OCI-LY7 (cell line): ENCODE measurements at regions not wholly inside any gene's neighbourhood (a gene's known extent, or its start where the extent isn't known, plus 50 kb on each side); places are given as distances from the start of the nearest gene placed in this dataset.

Experiments used
- BruUV-seq: library from RNA; stranded (reverse); fragments of 400-500 nt; replicated peaks from 2 replicates; lab custom pipeline; 2021; lab: Mats Ljungman, UMichigan
- CTCF ChIA-PET: fragments of 300-600 bp; sonication (Branson Sonifier 250); formaldehyde crosslinking; loops from one replicate; lab custom pipeline; 2022; ENCODE audit warnings: antibody characterized with exemption; ENCODE audit not compliant: unreplicated experiment; lab: Charles Lee
- POLR2A ChIA-PET: fragments of 300-600 bp; sonication (Branson Sonifier 250); formaldehyde crosslinking; loops from one replicate; lab custom pipeline; 2022; ENCODE audit warnings: antibody characterized with exemption; lab: Charles Lee
- DNase-seq: peaks from one replicate; pipeline ENCODE4 v3.0.0-alpha.2; 2015; ENCODE audit warnings: low spot score
- H2AFZ ChIP-seq: fragments of 200-600 bp; sonication (generic), shearing (Covaris generic); 2 replicates; pipeline ENCODE4 v1.6.1; 2014; ENCODE audit warnings: mild to moderate bottlenecking, antibody characterized with exemption, low read length, moderate library complexity
- H3K27ac ChIP-seq: fragments of 200-600 bp; sonication (generic); 2 replicates; pipeline ENCODE4 v1.5.1; 2014; ENCODE audit warnings: mixed run types, low read depth, mild to moderate bottlenecking, moderate library complexity, low read length, inconsistent platforms; ENCODE audit not compliant: poor library complexity, severe bottlenecking
- H3K36me3 ChIP-seq: fragments of 200-600 bp; sonication (generic); 2 replicates; pipeline ENCODE4 v1.6.1; 2014; ENCODE audit warnings: mild to moderate bottlenecking, antibody characterized with exemption, low read length, moderate library complexity, mixed read lengths; ENCODE audit not compliant: insufficient read depth
- H3K4me1 ChIP-seq: fragments of 200-600 bp; sonication (generic); 2 replicates; pipeline ENCODE4 v1.5.1; 2014; ENCODE audit warnings: mild to moderate bottlenecking, low read length; ENCODE audit not compliant: insufficient read depth, poor library complexity, severe bottlenecking
- H3K4me2 ChIP-seq: fragments of 200-600 bp; sonication (generic); 2 replicates; pipeline ENCODE4 v1.6.1; 2014; ENCODE audit warnings: mild to moderate bottlenecking, low read length
- H3K4me3 ChIP-seq: fragments of 200-600 bp; sonication (generic); 2 replicates; pipeline ENCODE4 v1.5.1; 2014; ENCODE audit warnings: mild to moderate bottlenecking, low read depth, low read length; ENCODE audit not compliant: poor library complexity, severe bottlenecking
- H3K79me2 ChIP-seq: fragments of 200-600 bp; sonication (generic); 2 replicates; pipeline ENCODE4 v1.6.1; 2016; ENCODE audit warnings: low read depth, mild to moderate bottlenecking, low read length, moderate library complexity, mixed read lengths; ENCODE audit not compliant: insufficient read depth
- H3K9me2 ChIP-seq: fragments of 200-600 bp; sonication (generic); 2 replicates; pipeline ENCODE4 v1.6.1; 2016; ENCODE audit warnings: mild to moderate bottlenecking, low read length, mixed read lengths; ENCODE audit not compliant: insufficient read depth
- H3K9me3 ChIP-seq: fragments of 200-600 bp; sonication (generic); 2 replicates; pipeline ENCODE4 v1.6.1; 2014; ENCODE audit warnings: mild to moderate bottlenecking, mixed run types, low read length, mixed read lengths
- H4K20me1 ChIP-seq: fragments of 200-600 bp; sonication (generic); 2 replicates; pipeline ENCODE4 v1.6.1; 2014; ENCODE audit warnings: mild to moderate bottlenecking, antibody characterized with exemption, low read length, moderate library complexity, mixed read lengths; ENCODE audit not compliant: insufficient read depth
- EZH2phosphoT487 ChIP-seq: fragments of 200-600 bp; sonication (generic); IDR thresholded peaks from 2 replicates; pipeline ENCODE4 v1.6.1; 2018; ENCODE audit warnings: low read depth, borderline replicate concordance, mild to moderate bottlenecking, mixed run types, antibody characterized with exemption, low read length, moderate library complexity, mixed read lengths
- intact Hi-C: fragments of 100-400 bp; cut with micrococcal nuclease; formaldehyde crosslinking; loops from one replicate; pipeline ENCODE4 v1.10.0; 2022; ENCODE audit not compliant: unreplicated experiment
- TF ChIP-seq, protein P1 (sequence below): fragments of 200-600 bp; sonication (generic); conservative IDR thresholded peaks from 2 replicates; pipeline ENCODE4 v1.5.1; 2014; ENCODE audit warnings: mild to moderate bottlenecking, antibody characterized with exemption, low read length, moderate library complexity, mixed read lengths

DNA sequence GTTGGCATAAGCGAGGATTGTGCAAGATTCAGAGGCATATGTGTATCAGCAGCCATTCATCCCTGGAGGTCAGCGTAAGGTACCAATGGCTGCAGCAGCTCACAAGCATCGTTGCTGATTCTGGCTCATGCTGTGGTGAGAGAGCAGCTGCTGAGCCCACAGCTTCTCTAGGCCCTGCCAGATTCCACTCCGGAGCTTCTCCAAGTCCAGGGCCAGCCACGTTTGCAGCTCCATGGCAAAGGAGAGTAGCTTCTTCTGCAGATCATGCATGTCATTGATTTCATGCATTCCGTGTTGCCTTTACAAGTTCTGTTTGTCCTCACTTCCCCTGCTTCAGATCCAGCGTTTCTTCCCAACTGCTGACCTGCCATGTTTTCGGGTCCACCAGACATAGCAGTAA lies 474.8 kb upstream of the ID4 start:
- no peaks in the 10 kb centered on the region for H3K9me2 ChIP-seq
- H3K36me3 ChIP-seq = no peaks in the 10 kb centered on the region
- no peak overlapping the region for H2AFZ ChIP-seq
- no peak overlapping the region for H3K4me3 ChIP-seq
- H3K4me2 ChIP-seq = no peak overlapping the region
- intact Hi-C loops = no loop called here
- H3K79me2 ChIP-seq = no peaks in the 10 kb centered on the region
- no peaks in the 10 kb centered on the region for H4K20me1 ChIP-seq
- TF ChIP-seq, protein P1, sequence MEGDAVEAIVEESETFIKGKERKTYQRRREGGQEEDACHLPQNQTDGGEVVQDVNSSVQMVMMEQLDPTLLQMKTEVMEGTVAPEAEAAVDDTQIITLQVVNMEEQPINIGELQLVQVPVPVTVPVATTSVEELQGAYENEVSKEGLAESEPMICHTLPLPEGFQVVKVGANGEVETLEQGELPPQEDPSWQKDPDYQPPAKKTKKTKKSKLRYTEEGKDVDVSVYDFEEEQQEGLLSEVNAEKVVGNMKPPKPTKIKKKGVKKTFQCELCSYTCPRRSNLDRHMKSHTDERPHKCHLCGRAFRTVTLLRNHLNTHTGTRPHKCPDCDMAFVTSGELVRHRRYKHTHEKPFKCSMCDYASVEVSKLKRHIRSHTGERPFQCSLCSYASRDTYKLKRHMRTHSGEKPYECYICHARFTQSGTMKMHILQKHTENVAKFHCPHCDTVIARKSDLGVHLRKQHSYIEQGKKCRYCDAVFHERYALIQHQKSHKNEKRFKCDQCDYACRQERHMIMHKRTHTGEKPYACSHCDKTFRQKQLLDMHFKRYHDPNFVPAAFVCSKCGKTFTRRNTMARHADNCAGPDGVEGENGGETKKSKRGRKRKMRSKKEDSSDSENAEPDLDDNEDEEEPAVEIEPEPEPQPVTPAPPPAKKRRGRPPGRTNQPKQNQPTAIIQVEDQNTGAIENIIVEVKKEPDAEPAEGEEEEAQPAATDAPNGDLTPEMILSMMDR = no peak
- no peak for TF ChIP-seq EZH2phosphoT487
- CTCF ChIA-PET = no interaction called here
- H3K9me3 ChIP-seq = no peaks in the 10 kb centered on the region
- POLR2A ChIA-PET = interaction anchor here (0.6 kb wide), 1 partner anchor 97 kb away, joined by 4 read pairs; no protein-coding TSS in a partner anchor
- no peak overlapping the region for H3K27ac ChIP-seq
- no TSS peak for BruUV-seq
- no peak for DNase-seq
- H3K4me1 ChIP-seq = no peaks in the 10 kb centered on the region

DNA sequence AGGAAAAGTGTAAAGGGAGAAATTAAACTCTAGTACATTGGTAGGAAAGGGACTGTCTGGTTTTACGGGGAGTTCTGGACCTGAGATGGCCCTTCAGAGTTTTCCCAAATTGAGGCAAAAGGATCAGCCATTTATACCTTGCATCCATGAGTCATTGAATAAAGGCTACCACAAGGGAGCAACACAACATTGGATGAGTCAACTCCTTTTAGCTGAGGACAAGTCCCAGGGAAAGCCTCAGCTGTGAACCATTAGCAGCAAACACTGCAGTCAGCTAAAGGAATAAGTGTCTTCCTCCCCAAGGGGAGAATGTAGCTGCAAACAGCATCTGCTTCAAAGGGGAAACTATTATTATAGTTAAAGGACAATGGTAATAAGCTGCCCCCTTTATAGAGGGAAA lies 468.7 kb upstream of the ID4 start:
- CTCF ChIA-PET = no interaction called here
- Histone ChIP-seq H3K9me3 (no peaks in the 10 kb centered on the region), H3K4me3 (no peak overlapping the region), H3K9me2 (no peaks in the 10 kb centered on the region; the same call in 1 of the 2 replicates), H3K4me2 (no peak overlapping the region), H3K4me1 (no peaks in the 10 kb centered on the region), H3K36me3 (no peaks in the 10 kb centered on the region), H3K27ac (no peak overlapping the region), H4K20me1 (no peaks in the 10 kb centered on the region), H3K79me2 (no peaks in the 10 kb centered on the region), H2AFZ (no peak overlapping the region)
- POLR2A ChIA-PET = no interaction called here
- intact Hi-C loops = no loop called here
- TF ChIP-seq, protein P1 = no peak
- TF ChIP-seq EZH2phosphoT487 = no peak
- no peak for DNase-seq
- BruUV-seq = no TSS peak

DNA sequence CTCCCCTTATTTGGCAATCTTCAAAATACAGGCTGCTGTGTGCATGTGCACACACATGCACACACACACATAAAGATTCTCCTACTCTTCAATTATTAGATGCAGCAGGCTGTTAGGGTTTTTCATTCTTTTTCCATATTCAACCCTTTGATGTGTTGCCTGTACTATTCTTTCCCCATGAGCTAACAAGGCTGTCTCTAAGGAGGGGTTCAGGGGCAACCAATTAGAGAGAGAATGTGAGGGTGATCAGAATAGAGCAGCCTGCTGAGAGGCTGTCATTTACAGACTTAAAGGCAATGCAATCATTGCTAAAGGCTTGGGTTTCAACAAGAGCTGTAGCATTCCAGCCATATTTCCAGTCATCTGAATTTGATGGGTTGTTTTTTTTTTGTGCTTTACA lies 467.4 kb upstream of the ID4 start:
- Histone ChIP-seq H3K4me3 (no peak overlapping the region), H4K20me1 (no peaks in the 10 kb centered on the region), H3K36me3 (no peaks in the 10 kb centered on the region), H3K9me3 (no peaks in the 10 kb centered on the region), H3K4me2 (no peak overlapping the region), H3K27ac (no peak overlapping the region), H3K9me2 (no peaks in the 10 kb centered on the region; the same call in 1 of the 2 replicates), H3K79me2 (no peaks in the 10 kb centered on the region), H3K4me1 (no peaks in the 10 kb centered on the region), H2AFZ (no peak overlapping the region)
- ChIA-PET POLR2A (interaction anchor here (1.5 kb wide), 1 partner anchor 11 kb away, joined by 3 read pairs; no protein-coding TSS in a partner anchor), CTCF (no interaction called here)
- BruUV-seq = no TSS peak
- intact Hi-C loops = no loop called here
- no peak for DNase-seq
- TF ChIP-seq, protein P1 = no peak
- no peak for TF ChIP-seq EZH2phosphoT487
